ENCODE measurements at regions not wholly inside any gene's neighbourhood (a gene's known extent, or its start where the extent isn't known, plus 50 kb on each side); places are given as distances from the start of the nearest gene placed in this dataset.
A peak's percentile ranks its signal among the peaks of the same experiment; 100 is the strongest.

- Mint-ChIP-seq H3K4me3 (no peak overlapping the region), H3K36me3 (ENCODE audit: low read depth) (peaks cover 2% of the 10 kb centered on the region), H3K4me1 (peaks cover 44% of the 10 kb centered on the region), H3K27me3 (ENCODE audit: low read depth) (no peaks in the 10 kb centered on the region), H3K9me3 (peaks cover 6% of the 10 kb centered on the region), H3K27ac (ENCODE audit: unreplicated experiment) (no peak overlapping the region)
- no peak for DNase-seq (ENCODE audit: low read depth, low spot score)
- no peak for TF ChIP-seq CTCF (conservative IDR thresholded peaks at IDR 0.05)
Measured at GRCh38 chr6:22903826-22904225, 334.5 kb downstream of the HDGFL1 start.

GRCh38 chr6:22904431-22904830 lies 335.1 kb downstream of the HDGFL1 start:
- peaks cover 11% of the 10 kb centered on the region for H3K9me3 Mint-ChIP-seq
- peaks cover 5% of the 10 kb centered on the region for H3K36me3 Mint-ChIP-seq (ENCODE audit: low read depth)
- H3K27ac Mint-ChIP-seq (ENCODE audit: unreplicated experiment), result no peak overlapping the region
- H3K4me3 Mint-ChIP-seq, result no peak overlapping the region
- DNase-seq (ENCODE audit: low read depth, low spot score), result no peak
- TF ChIP-seq CTCF (conservative IDR thresholded peaks at IDR 0.05), result no peak
- peaks cover 44% of the 10 kb centered on the region for H3K4me1 Mint-ChIP-seq
- H3K27me3 Mint-ChIP-seq (ENCODE audit: low read depth), result no peaks in the 10 kb centered on the region

GRCh38 chr6:22906091-22906549 lies 336.8 kb downstream of the HDGFL1 start:
- peaks cover 40% of the 10 kb centered on the region for H3K4me1 Mint-ChIP-seq
- peak overlapping the region; percentile 60 for H3K27ac Mint-ChIP-seq (ENCODE audit: unreplicated experiment)
- DNase-seq (ENCODE audit: low read depth, low spot score), result no peak
- no peak overlapping the region for H3K4me3 Mint-ChIP-seq
- H3K9me3 Mint-ChIP-seq, result peaks cover 12% of the 10 kb centered on the region
- peaks cover 6% of the 10 kb centered on the region for H3K36me3 Mint-ChIP-seq (ENCODE audit: low read depth)
- peak; percentile 41 for TF ChIP-seq CTCF (conservative IDR thresholded peaks at IDR 0.05)
- H3K27me3 Mint-ChIP-seq (ENCODE audit: low read depth), result no peaks in the 10 kb centered on the region

GRCh38 chr6:22907085-22907484 lies 337.7 kb downstream of the HDGFL1 start:
- H3K4me3 Mint-ChIP-seq, result no peak overlapping the region
- H3K27me3 Mint-ChIP-seq (ENCODE audit: low read depth), result no peaks in the 10 kb centered on the region
- peaks cover 6% of the 10 kb centered on the region for H3K36me3 Mint-ChIP-seq (ENCODE audit: low read depth)
- DNase-seq (ENCODE audit: low read depth, low spot score), result no peak
- no peak for TF ChIP-seq CTCF (conservative IDR thresholded peaks at IDR 0.05)
- no peak overlapping the region for H3K27ac Mint-ChIP-seq (ENCODE audit: unreplicated experiment)
- peaks cover 39% of the 10 kb centered on the region for H3K4me1 Mint-ChIP-seq
- H3K9me3 Mint-ChIP-seq, result peaks cover 12% of the 10 kb centered on the region

GRCh38 chr6:22910370-22910769 lies 341.0 kb downstream of the HDGFL1 start:
- Mint-ChIP-seq H3K4me3 (no peak overlapping the region), H3K4me1 (peaks cover 40% of the 10 kb centered on the region), H3K27me3 (ENCODE audit: low read depth) (no peaks in the 10 kb centered on the region), H3K27ac (ENCODE audit: unreplicated experiment) (no peak overlapping the region), H3K9me3 (peaks cover 12% of the 10 kb centered on the region), H3K36me3 (ENCODE audit: low read depth) (peaks cover 6% of the 10 kb centered on the region)
- DNase-seq (ENCODE audit: low read depth, low spot score), result no peak
- TF ChIP-seq CTCF (conservative IDR thresholded peaks at IDR 0.05), result no peak

- Mint-ChIP-seq H3K27ac (ENCODE audit: unreplicated experiment) (no peak overlapping the region), H3K27me3 (ENCODE audit: low read depth) (no peaks in the 10 kb centered on the region), H3K9me3 (peaks cover 6% of the 10 kb centered on the region), H3K4me1 (peaks cover 32% of the 10 kb centered on the region), H3K36me3 (ENCODE audit: low read depth) (peaks cover 10% of the 10 kb centered on the region), H3K4me3 (no peak overlapping the region)
- no peak for TF ChIP-seq CTCF (conservative IDR thresholded peaks at IDR 0.05)
- DNase-seq (ENCODE audit: low read depth, low spot score), result no peak
Measured at GRCh38 chr6:22913612-22914011, 344.2 kb downstream of the HDGFL1 start.
